ENCODE measurements at regions not wholly inside any gene's neighbourhood (a gene's known extent, or its start where the extent isn't known, plus 50 kb on each side); places are given as distances from the start of the nearest gene placed in this dataset.

- H2AFZ ChIP-seq (replicated peaks; ENCODE audit: low read length, poor library complexity): no peak overlapping the region
- CTCF ChIA-PET: interaction anchor here (0.6 kb wide), 1 partner anchor 9 kb away, joined by 3 read pairs; no protein-coding TSS in a partner anchor
- intact Hi-C loops (cut with micrococcal nuclease): no loop called here
These were observed 152.0 kb downstream of the IL15 start for GRCh38 chr4:141788169-141788915.

More at GRCh38 chr4:141788169-141788915, 152.0 kb downstream of the IL15 start:
- Histone ChIP-seq H3K9me3 (ENCODE audit: control insufficient read depth, insufficient read depth, low read length) (no peaks in the 10 kb centered on the region), H4K20me1 (ENCODE audit: insufficient read depth, low read length) (no peaks in the 10 kb centered on the region), H3K18ac (ENCODE audit: low read depth, low read length) (no peak overlapping the region), H2BK15ac (ENCODE audit: low read depth, low read length) (no peak overlapping the region), H3K4me2 (ENCODE audit: low read depth, low read length) (no peak overlapping the region), H3K9ac (ENCODE audit: low read depth, low read length) (no peak overlapping the region), H3K27me3 (ENCODE audit: control insufficient read depth, insufficient read depth, low read length) (no peaks in the 10 kb centered on the region), H3K36me3 (ENCODE audit: control insufficient read depth, insufficient read depth, low read length) (no peaks in the 10 kb centered on the region), H3K23ac (ENCODE audit: low read depth, low read length) (no peak overlapping the region), H3K14ac (replicated peaks; ENCODE audit: low read depth, low read length) (no peak overlapping the region), H2BK5ac (ENCODE audit: low read depth, low read length, poor library complexity, severe bottlenecking) (peak overlapping the region; percentile 5), H4K8ac (ENCODE audit: low read depth in 2 of 2, low read length in 2 of 2) (no peak overlapping the region), H3K79me1 (ENCODE audit: low read depth in 1 of 2, low read length in 2 of 2) (no peaks in the 10 kb centered on the region), H2AK5ac (ENCODE audit: low read depth, low read length) (no peak overlapping the region), H3K9me1 (ENCODE audit: insufficient read depth, low read length) (no peaks in the 10 kb centered on the region), H3K4me3 (ENCODE audit: insufficient read depth, low read depth, low read length) (no peak overlapping the region), H2BK20ac (ENCODE audit: low read depth, low read length) (no peak overlapping the region), H3K4me1 (ENCODE audit: control insufficient read depth, insufficient read depth, low read length) (no peaks in the 10 kb centered on the region), H2AK9ac (replicated peaks; ENCODE audit: low read depth, low read length, poor library complexity) (no peak overlapping the region), H3K56ac (ENCODE audit: extremely low read depth, insufficient read depth, low read length) (no peak overlapping the region), H4K91ac (ENCODE audit: insufficient read depth, low read depth, low read length) (no peak overlapping the region), H3K4ac (ENCODE audit: low read depth, low read length) (no peak overlapping the region), H2BK120ac (ENCODE audit: low read depth, low read length) (no peak overlapping the region), H3K27ac (ENCODE audit: insufficient read depth, low read length) (no peak overlapping the region), H4K5ac (ENCODE audit: low read depth, low read length) (no peak overlapping the region)
- in situ Hi-C loops (cut with MboI; ENCODE audit: low sequenced_read_pairs) (no loop called here), dilution Hi-C loops (cut with HindIII; ENCODE audit: low sequenced_read_pairs, unreplicated experiment) (no loop called here)
- no peak for TF ChIP-seq NFE2L2 (IDR thresholded peaks at IDR 0.05; ENCODE audit: low read depth, low read length)
- peak; percentile 71 for TF ChIP-seq CEBPB (IDR thresholded peaks at IDR 0.05; ENCODE audit: low read depth, low read length)
- BruUV-seq (replicated peaks): no TSS peak
- POLR2A ChIA-PET (ENCODE audit: unreplicated experiment): no interaction called here
- no CpG with 5 or more reads among the region's 4 CpGs for WGBS, 2 experiments (ENCODE audit: extremely low coverage in 2 of 2, insufficient read length in 1 of 2)
- DNase-seq (peak; percentile 53), ATAC-seq (ENCODE audit: low read depth) (peak; percentile 74)

All from IMR-90 (cell line).